ENCODE measurements at regions not wholly inside any gene's neighbourhood (a gene's known extent, or its start where the extent isn't known, plus 50 kb on each side); places are given as distances from the start of the nearest gene placed in this dataset.

DNA sequence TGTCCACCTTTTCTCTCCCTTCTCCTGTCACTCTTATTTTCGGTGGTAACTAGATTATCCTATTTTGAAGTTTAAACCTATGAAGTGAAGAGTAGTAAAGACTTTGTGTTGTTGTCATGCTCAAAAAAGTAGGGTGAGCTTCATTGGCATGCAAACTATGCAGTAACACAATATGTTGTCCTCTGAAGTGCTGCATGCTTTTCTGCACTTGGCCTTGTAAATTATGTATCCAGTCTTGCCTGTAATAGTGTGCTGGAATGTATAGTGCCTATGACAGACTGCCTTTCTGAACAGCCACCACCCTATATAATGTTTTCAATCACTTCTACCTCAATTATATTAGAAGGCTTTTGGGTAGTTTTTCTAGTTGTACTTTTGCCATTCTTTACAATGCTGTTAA, 1198.2 kb upstream of the PCDH20 start:
- no peak for TF ChIP-seq EZH2phosphoT487 (conservative IDR thresholded peaks at IDR 0.05; ENCODE audit: low read length)
- no peak for TF ChIP-seq CTCF (IDR thresholded peaks at IDR 0.05; ENCODE audit: insufficient read depth, low read length, poor library complexity, severe bottlenecking)
- H3K4me3 ChIP-seq (ENCODE audit: insufficient read depth, low read length, poor library complexity, severe bottlenecking), result no peak overlapping the region
- H3K27me3 ChIP-seq (ENCODE audit: low read length), result no peaks in the 10 kb centered on the region
- no peaks in the 10 kb centered on the region for H3K79me2 ChIP-seq (ENCODE audit: insufficient read depth, low read length)
- no peaks in the 10 kb centered on the region for H3K36me3 ChIP-seq (ENCODE audit: low read length)
- no peaks in the 10 kb centered on the region for H3K9me2 ChIP-seq (replicated peaks; ENCODE audit: insufficient read depth, low read length)
- H3K27ac ChIP-seq (ENCODE audit: low read depth, low read length), result no peak overlapping the region
- no peak overlapping the region for H3K4me2 ChIP-seq (ENCODE audit: low read depth, low read length, poor library complexity, severe bottlenecking)
- H3K9me3 ChIP-seq (ENCODE audit: insufficient read depth, low read length), result no peaks in the 10 kb centered on the region
- H3K9ac ChIP-seq (ENCODE audit: low read length), result no peak overlapping the region
- H2AFZ ChIP-seq (ENCODE audit: low read depth, low read length, severe bottlenecking), result peak overlapping the region; percentile 16
- no peaks in the 10 kb centered on the region for H4K20me1 ChIP-seq (ENCODE audit: low read depth, low read length)
- H3F3A ChIP-seq (ENCODE audit: insufficient read depth), result no peaks in the 10 kb centered on the region

- TF ChIP-seq CTCF (IDR thresholded peaks at IDR 0.05; ENCODE audit: insufficient read depth, low read length, poor library complexity, severe bottlenecking), result no peak
- TF ChIP-seq EZH2phosphoT487 (conservative IDR thresholded peaks at IDR 0.05; ENCODE audit: low read length), result no peak
- Histone ChIP-seq H2AFZ (ENCODE audit: low read depth, low read length, severe bottlenecking) (no peak overlapping the region), H3K27ac (ENCODE audit: low read depth, low read length) (no peak overlapping the region), H3K9me3 (ENCODE audit: insufficient read depth, low read length) (no peaks in the 10 kb centered on the region), H3K36me3 (ENCODE audit: low read length) (no peaks in the 10 kb centered on the region), H3K4me2 (ENCODE audit: low read depth, low read length, poor library complexity, severe bottlenecking) (no peak overlapping the region), H3K79me2 (ENCODE audit: insufficient read depth, low read length) (no peaks in the 10 kb centered on the region), H3K9me2 (replicated peaks; ENCODE audit: insufficient read depth, low read length) (no peaks in the 10 kb centered on the region), H4K20me1 (ENCODE audit: low read depth, low read length) (no peaks in the 10 kb centered on the region), H3K27me3 (ENCODE audit: low read length) (no peaks in the 10 kb centered on the region), H3K4me3 (ENCODE audit: insufficient read depth, low read length, poor library complexity, severe bottlenecking) (no peak overlapping the region), H3K9ac (ENCODE audit: low read length) (no peak overlapping the region), H3F3A (ENCODE audit: insufficient read depth) (no peaks in the 10 kb centered on the region)
Measured at GRCh38 chr13:62611343-62611742, 1195.7 kb upstream of the PCDH20 start.

DNA sequence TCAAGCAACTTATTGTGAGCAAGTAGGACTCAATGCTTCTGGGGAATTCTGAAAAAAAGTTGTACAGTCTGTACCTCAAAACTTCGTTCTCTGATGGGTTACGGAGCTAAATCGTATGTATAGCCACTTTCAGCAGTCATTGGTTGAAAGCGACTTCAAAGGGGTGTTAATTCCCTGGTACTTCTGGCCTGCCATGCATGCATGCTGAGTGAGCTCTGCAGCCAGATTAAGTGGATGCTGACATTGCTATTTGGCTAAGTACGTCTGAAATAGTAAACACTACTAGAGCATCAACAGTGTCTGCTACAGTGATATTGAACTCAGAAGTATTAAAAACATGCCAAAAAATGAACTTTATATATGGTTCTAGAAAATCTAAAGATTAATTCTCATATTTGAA, 1183.1 kb upstream of the PCDH20 start:
- Histone ChIP-seq H3K27me3 (ENCODE audit: low read length) (no peaks in the 10 kb centered on the region), H3K9me3 (ENCODE audit: insufficient read depth, low read length) (no peaks in the 10 kb centered on the region), H3K36me3 (ENCODE audit: low read length) (no peaks in the 10 kb centered on the region; the same call in 1 of the 2 replicates), H3K9me2 (replicated peaks; ENCODE audit: insufficient read depth, low read length) (no peaks in the 10 kb centered on the region), H3K4me3 (ENCODE audit: insufficient read depth, low read length, poor library complexity, severe bottlenecking) (no peak overlapping the region), H2AFZ (ENCODE audit: low read depth, low read length, severe bottlenecking) (no peak overlapping the region), H3K27ac (ENCODE audit: low read depth, low read length) (no peak overlapping the region), H3K4me2 (ENCODE audit: low read depth, low read length, poor library complexity, severe bottlenecking) (no peak overlapping the region), H4K20me1 (ENCODE audit: low read depth, low read length) (no peaks in the 10 kb centered on the region), H3K79me2 (ENCODE audit: insufficient read depth, low read length) (no peaks in the 10 kb centered on the region), H3K9ac (ENCODE audit: low read length) (no peak overlapping the region), H3F3A (ENCODE audit: insufficient read depth) (no peaks in the 10 kb centered on the region)
- no peak for TF ChIP-seq EZH2phosphoT487 (conservative IDR thresholded peaks at IDR 0.05; ENCODE audit: low read length)
- TF ChIP-seq CTCF (IDR thresholded peaks at IDR 0.05; ENCODE audit: insufficient read depth, low read length, poor library complexity, severe bottlenecking), result no peak

Data from SU-DHL-6 (cell line).